ENCODE measurements at regions not wholly inside any gene's neighbourhood (a gene's known extent, or its start where the extent isn't known, plus 50 kb on each side); places are given as distances from the start of the nearest gene placed in this dataset.

DNA sequence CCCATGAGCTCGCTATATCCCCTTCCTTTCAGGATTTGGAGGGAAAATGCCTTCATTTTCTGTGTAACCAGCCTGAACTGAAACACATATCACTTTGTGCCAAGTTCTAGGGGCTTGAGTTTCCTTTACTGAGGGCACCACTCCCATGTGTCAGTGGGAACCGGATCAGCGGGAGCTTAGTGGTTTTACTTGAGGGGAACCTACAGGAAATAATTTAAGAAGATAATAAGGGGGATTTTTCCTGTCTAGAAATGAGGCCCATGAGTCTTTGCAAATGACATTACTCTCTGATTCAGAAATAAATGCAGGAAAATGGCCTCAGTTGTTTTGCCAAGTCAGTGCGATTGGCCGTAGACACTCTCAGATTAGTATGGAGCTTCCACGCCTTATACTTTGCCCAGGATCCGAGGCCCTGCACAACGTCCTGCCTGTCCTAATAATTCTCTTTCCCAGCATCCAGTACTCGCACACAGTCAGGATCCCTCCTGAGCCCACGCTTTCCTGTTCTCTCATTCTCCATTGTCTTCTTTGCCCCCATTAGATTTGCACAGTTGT lies 86.4 kb upstream of the LYZL1 start:
- TF ChIP-seq EZH2 (IDR thresholded peaks at IDR 0.05), result no peak
- no peak for TF ChIP-seq ZNF274 (IDR thresholded peaks at IDR 0.05; ENCODE audit: low read depth, low read length)
- TF ChIP-seq, protein P1, sequence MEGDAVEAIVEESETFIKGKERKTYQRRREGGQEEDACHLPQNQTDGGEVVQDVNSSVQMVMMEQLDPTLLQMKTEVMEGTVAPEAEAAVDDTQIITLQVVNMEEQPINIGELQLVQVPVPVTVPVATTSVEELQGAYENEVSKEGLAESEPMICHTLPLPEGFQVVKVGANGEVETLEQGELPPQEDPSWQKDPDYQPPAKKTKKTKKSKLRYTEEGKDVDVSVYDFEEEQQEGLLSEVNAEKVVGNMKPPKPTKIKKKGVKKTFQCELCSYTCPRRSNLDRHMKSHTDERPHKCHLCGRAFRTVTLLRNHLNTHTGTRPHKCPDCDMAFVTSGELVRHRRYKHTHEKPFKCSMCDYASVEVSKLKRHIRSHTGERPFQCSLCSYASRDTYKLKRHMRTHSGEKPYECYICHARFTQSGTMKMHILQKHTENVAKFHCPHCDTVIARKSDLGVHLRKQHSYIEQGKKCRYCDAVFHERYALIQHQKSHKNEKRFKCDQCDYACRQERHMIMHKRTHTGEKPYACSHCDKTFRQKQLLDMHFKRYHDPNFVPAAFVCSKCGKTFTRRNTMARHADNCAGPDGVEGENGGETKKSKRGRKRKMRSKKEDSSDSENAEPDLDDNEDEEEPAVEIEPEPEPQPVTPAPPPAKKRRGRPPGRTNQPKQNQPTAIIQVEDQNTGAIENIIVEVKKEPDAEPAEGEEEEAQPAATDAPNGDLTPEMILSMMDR (IDR thresholded peaks at IDR 0.05 in 2 of 3, conservative IDR thresholded peaks at IDR 0.05 in 1 of 3; ENCODE audit: borderline replicate concordance in 1 of 3, insufficient read depth in 1 of 3, low read depth in 2 of 3, low read length in 2 of 3), result no peak
- no peak for TF ChIP-seq CEBPB (IDR thresholded peaks at IDR 0.05; ENCODE audit: low read depth)
- no peak for TF ChIP-seq POLR2A (IDR thresholded peaks at IDR 0.05; ENCODE audit: borderline replicate concordance, extremely low read depth, insufficient read depth, insufficient read length)
- TF ChIP-seq, protein P2, sequence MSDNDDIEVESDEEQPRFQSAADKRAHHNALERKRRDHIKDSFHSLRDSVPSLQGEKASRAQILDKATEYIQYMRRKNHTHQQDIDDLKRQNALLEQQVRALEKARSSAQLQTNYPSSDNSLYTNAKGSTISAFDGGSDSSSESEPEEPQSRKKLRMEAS (IDR thresholded peaks at IDR 0.05), result no peak
- TF ChIP-seq, protein P3, sequence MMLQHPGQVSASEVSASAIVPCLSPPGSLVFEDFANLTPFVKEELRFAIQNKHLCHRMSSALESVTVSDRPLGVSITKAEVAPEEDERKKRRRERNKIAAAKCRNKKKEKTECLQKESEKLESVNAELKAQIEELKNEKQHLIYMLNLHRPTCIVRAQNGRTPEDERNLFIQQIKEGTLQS (IDR thresholded peaks at IDR 0.05), result no peak
- TF ChIP-seq POLR2AphosphoS5 (IDR thresholded peaks at IDR 0.05; ENCODE audit: low read depth, low read length), result no peak
- TF ChIP-seq EZH2phosphoT487 (IDR thresholded peaks at IDR 0.05; ENCODE audit: borderline replicate concordance), result no peak
- no peak for TF ChIP-seq EGR1 (IDR thresholded peaks at IDR 0.05; ENCODE audit: low read depth)
- TF ChIP-seq TCF7L2 (IDR thresholded peaks at IDR 0.05; ENCODE audit: borderline replicate concordance, extremely low read depth, insufficient read depth, insufficient read length), result no peak

Data from HCT116 (cell line).